ENCODE measurements at regions not wholly inside any gene's neighbourhood (a gene's known extent, or its start where the extent isn't known, plus 50 kb on each side); places are given as distances from the start of the nearest gene placed in this dataset.

- Histone ChIP-seq H3K36me3 (no peaks in the 10 kb centered on the region), H3K9me3 (no peaks in the 10 kb centered on the region), H3K27ac (peak overlapping the region in 8 of 12 donors; percentile 21 to 78 (median 58)), H3K4me3 (peak overlapping the region; percentile 46 to 69 (median 56)), H3K27me3 (peaks cover 0 to 53% (median 24%) of the 10 kb centered on the region in 9 donors), H3K4me1 (peaks cover 0 to 39% (median 17%) of the 10 kb centered on the region in 12 donors)
- intact Hi-C loops (cut with DNase I) = loop anchor here in 5 of 10 donors (2.0 to 10.0 kb wide), 5 partner anchors 68 to 259 kb away; no protein-coding TSS in a partner anchor
- DNase-seq (peak in 2 of 5 donors; percentile 6 to 20), ATAC-seq (peak in 2 of 4 donors; percentile 32 to 44)
- no peak for TF ChIP-seq CTCF (IDR thresholded peaks at IDR 0.05)
- TF ChIP-seq POLR2A (IDR thresholded peaks at IDR 0.05) = no peak
- WGBS, 4 donors = 1 to 2% (median 2%) methylated on average over 37 of the region's 37 CpGs
Observed at GRCh38 chr6:21665392-21666200, 72.0 kb downstream of the SOX4 start.

- H3K27me3 ChIP-seq = peaks cover 0 to 53% (median 22%) of the 10 kb centered on the region in 9 donors
- DNase-seq = peak in 2 of 5 donors; percentile 29 to 34
Observed at GRCh38 chr6:21666201-21666691, 72.7 kb downstream of the SOX4 start.

GRCh38 chr6:21666853-21667681, 73.5 kb downstream of the SOX4 start:
- intact Hi-C loops (cut with DNase I) = loop anchor here in 5 of 10 donors (5.0 to 10.0 kb wide), 4 partner anchors 70 to 258 kb away; no protein-coding TSS in a partner anchor
- H3K36me3 ChIP-seq = no peaks in the 10 kb centered on the region
- no peaks in the 10 kb centered on the region for H3K9me3 ChIP-seq
- DNase-seq = peak in 2 of 5 donors; percentile 7 to 26
- TF ChIP-seq POLR2A (IDR thresholded peaks at IDR 0.05) (no peak), CTCF (IDR thresholded peaks at IDR 0.05) (no peak)
- H3K4me1 ChIP-seq = peaks cover 0 to 39% (median 17%) of the 10 kb centered on the region in 12 donors
- peak overlapping the region; percentile 46 to 69 (median 56) for H3K4me3 ChIP-seq
- 17 to 26% (median 21%) methylated on average over 27 of the region's 27 CpGs for WGBS, 4 donors
- H3K27me3 ChIP-seq = peaks cover 0 to 53% (median 19%) of the 10 kb centered on the region in 9 donors
- H3K27ac ChIP-seq = peak overlapping the region in 7 of 12 donors; percentile 5 to 78 (median 54)
- ATAC-seq = peak in 1 of 4 donors; percentile 16

More at GRCh38 chr6:21666201-21666691, 72.7 kb downstream of the SOX4 start:
- peak in 2 of 4 donors; percentile 34 for ATAC-seq
- H3K27ac ChIP-seq = peak overlapping the region in 10 of 12 donors; percentile 2 to 78 (median 56)
- peak overlapping the region; percentile 46 to 69 (median 56) for H3K4me3 ChIP-seq
- intact Hi-C loops (cut with DNase I) = loop anchor here in 5 of 10 donors (5.0 to 10.0 kb wide), 4 partner anchors 69 to 259 kb away; no protein-coding TSS in a partner anchor
- H3K9me3 ChIP-seq = no peaks in the 10 kb centered on the region
- no peaks in the 10 kb centered on the region for H3K36me3 ChIP-seq
- H3K4me1 ChIP-seq = peaks cover 0 to 39% (median 17%) of the 10 kb centered on the region in 12 donors
- TF ChIP-seq POLR2A (IDR thresholded peaks at IDR 0.05) (no peak), CTCF (IDR thresholded peaks at IDR 0.05) (no peak)
- 0 to 1% (median 1%) methylated on average over 28 to 33 of the region's 33 CpGs for WGBS, 4 donors

Data from heart left ventricle (tissue), 16 donors.